Erythroblast (primary cell): ENCODE measurements at regions not wholly inside any gene's neighbourhood (a gene's known extent, or its start where the extent isn't known, plus 50 kb on each side); places are given as distances from the start of the nearest gene placed in this dataset.
A peak's percentile ranks its signal among the peaks of the same experiment; 100 is the strongest.
"Not testable (repeated sequence)": the region's sequence is repeated elsewhere in the genome, so short reads cannot be mapped to it uniquely, and the experiment has no call there.

Experiments used
- DNase-seq, 2 experiments: peaks; one replicate each; lab custom pipeline; 2025; lab: John Stamatoyannopoulos, UW
- GATA1 ChIP-seq: IDR thresholded peaks from 2 replicates; pipeline ENCODE4 v1.6.1; 2011; ENCODE audit warnings: low read depth, mild to moderate bottlenecking, control low read depth, low read length, moderate library complexity
- POLR2A ChIP-seq: IDR thresholded peaks from 2 replicates; pipeline ENCODE4 v1.6.1; 2011; ENCODE audit warnings: mild to moderate bottlenecking, low read length

GRCh38 chrX:2162695-2163094 lies 338.1 kb downstream of the DHRSX start:
- DNase-seq = no peak
- no peak for TF ChIP-seq POLR2A
- no peak for TF ChIP-seq GATA1

- no peak for TF ChIP-seq POLR2A
- no peak for TF ChIP-seq GATA1
- DNase-seq = no peak
Observed at GRCh38 chrX:2159861-2160260, 340.9 kb downstream of the DHRSX start.

- no peak for TF ChIP-seq GATA1
- no peak for TF ChIP-seq POLR2A
- peak; percentile 24 to 45 for DNase-seq
Observed at GRCh38 chrX:2159393-2159792, 341.4 kb downstream of the DHRSX start.

GRCh38 chrX:2150722-2151121 lies 350.1 kb downstream of the DHRSX start:
- no peak for TF ChIP-seq POLR2A
- TF ChIP-seq GATA1 = no peak
- DNase-seq = no peak

DNA sequence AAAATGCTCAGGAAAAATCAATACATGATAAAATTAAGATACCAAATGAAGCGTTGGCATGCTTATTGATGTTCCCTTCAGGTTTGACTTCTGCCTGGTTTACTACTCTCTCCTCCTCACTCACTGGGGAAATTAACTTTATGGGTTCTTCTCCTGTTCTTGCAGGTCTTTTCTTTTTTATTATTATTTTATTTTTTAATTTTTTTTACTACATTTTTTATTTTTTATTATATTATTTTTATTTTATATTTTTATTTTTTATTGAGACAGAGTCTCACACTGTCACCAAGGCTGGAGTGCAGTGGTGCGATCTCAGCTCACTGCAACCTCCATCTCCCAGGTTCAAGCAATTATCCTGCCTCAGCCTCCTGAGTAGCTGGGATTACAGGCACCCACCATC lies 350.8 kb downstream of the DHRSX start:
- not testable (repeated sequence) for DNase-seq

DNA sequence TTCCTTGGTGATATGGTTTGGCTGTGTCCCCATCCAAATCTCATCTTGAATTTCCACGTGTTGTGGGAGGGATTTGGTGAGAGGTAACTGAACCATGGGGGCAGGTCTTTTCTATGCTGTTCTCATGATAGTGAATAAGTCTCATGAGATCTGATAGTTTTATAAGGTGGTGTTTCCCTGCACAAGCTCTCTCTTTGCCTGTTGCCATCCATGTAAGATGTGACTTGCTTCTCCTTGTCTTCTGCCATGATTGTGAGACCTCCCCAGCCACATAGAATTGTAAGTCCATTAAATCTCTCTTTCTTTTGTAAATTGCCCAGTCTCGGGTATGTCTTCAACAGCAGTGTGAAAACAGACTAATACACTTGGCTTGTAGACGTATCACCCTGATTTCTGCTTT lies 351.7 kb downstream of the DHRSX start:
- DNase-seq = not testable (repeated sequence)

GRCh38 chrX:2147928-2148327 lies 352.8 kb downstream of the DHRSX start:
- DNase-seq = no peak
- TF ChIP-seq GATA1 = no peak
- TF ChIP-seq POLR2A = no peak

DNA sequence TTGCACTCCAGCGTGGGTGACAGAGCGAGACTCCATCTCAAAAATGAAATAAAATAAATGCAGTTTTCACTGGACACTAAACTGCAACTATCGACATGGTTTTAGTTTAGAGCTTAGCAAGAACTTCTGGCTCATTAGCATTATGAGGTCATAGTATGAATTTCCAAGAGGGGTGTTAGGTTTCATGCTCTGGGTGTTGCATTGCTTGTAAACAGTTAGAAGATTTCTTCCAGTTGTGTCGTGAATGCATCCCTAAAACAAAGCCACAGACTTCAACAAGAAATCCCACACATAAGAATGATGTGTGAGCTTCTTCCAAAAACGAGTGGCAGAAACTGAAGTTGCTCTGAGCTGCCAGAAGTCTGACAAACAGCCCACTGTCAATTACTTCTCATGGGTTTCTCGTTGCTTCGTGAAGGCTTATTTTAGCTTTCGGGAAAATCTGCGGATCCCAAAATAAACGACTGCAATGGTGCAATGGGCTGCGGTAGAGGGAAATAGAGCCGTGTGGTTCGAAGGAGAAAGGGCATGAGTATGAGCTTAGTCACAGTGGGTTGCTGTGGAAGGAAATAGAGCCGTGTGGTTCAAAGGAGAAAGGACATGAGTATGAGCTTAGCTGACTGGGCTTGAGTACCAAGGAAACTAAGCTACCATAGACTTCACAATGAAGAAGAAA lies 354.9 kb downstream of the DHRSX start:
- DNase-seq = no peak
- TF ChIP-seq GATA1 (no peak), POLR2A (no peak)

DNA sequence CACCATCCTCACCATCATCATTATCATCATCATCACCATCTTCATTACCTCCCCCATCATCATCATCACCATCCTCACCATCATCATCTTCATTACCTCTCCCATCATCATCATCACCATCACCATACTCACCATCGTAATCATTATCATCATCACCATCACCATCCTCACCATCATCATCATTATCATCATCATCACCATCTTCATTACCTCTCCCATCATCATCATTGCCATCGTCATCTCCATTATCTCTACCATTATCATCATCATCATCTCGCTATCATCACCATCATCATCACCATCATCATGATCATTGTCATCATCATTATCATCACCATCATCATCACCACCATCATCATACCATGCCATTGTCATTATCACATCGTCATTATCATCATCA lies 362.9 kb downstream of the DHRSX start:
- no peak for DNase-seq
- TF ChIP-seq GATA1 (no peak), POLR2A (no peak)

- TF ChIP-seq POLR2A = no peak
- no peak for TF ChIP-seq GATA1
- no peak for DNase-seq
Observed at GRCh38 chrX:2136848-2137247, 363.9 kb downstream of the DHRSX start.

GRCh38 chrX:2135421-2135820 lies 365.4 kb downstream of the DHRSX start:
- TF ChIP-seq POLR2A = no peak
- no peak for TF ChIP-seq GATA1
- no peak for DNase-seq

DNA sequence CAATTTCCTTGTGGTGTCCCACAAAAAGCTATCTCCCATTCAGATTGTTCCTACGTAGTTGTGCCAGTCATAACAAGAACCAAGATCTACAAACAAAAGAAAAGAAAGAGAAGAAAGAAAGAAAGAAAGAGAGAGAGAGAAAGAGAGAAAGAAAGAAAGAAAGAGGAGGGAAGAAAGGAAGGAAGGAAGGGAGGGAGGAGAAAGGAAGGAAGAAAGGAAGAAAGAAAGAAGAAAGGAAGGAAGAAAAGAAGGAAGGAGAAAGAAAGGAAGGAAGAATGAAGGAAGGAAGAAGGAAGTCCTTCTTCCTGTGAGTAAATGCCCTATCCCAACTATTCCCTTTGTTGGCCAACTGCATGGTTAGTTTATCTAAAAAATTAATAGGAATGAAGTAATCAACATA lies 366.0 kb downstream of the DHRSX start:
- TF ChIP-seq GATA1 = no peak
- TF ChIP-seq POLR2A = no peak

More for the DNA sequence above, 366.0 kb downstream of the DHRSX start:
- no peak for DNase-seq
